DLD1 (cell line): ENCODE measurements at regions not wholly inside any gene's neighbourhood (a gene's known extent, or its start where the extent isn't known, plus 50 kb on each side); places are given as distances from the start of the nearest gene placed in this dataset.

ENCODE experiments used
- in situ Hi-C: cut with HindIII; loops from 2 replicates; pipeline ENCODE4 v1.10.0; 2017; ENCODE audit warnings: low sequenced_read_pairs

- in situ Hi-C loops: loop anchor here (5.0 kb wide), 2 partner anchors 83 to 188 kb away; no protein-coding TSS in a partner anchor
Measured at GRCh38 chr2:38509947-38510326, 92.8 kb downstream of the HNRNPLL start.

- in situ Hi-C loops: loop anchor here (5.0 kb wide), 2 partner anchors 82 to 187 kb away; no protein-coding TSS in a partner anchor
Measured at GRCh38 chr2:38509314-38509946, 93.3 kb downstream of the HNRNPLL start.

- in situ Hi-C loops: loop anchor here (5.0 kb wide), 2 partner anchors 81 to 186 kb away; no protein-coding TSS in a partner anchor
Measured at GRCh38 chr2:38508311-38509039, 94.3 kb downstream of the HNRNPLL start.

- in situ Hi-C loops: loop anchor here (5.0 kb wide), 2 partner anchors 80 to 185 kb away; no protein-coding TSS in a partner anchor
Measured at GRCh38 chr2:38507712-38508111, 95.0 kb downstream of the HNRNPLL start.

GRCh38 chr2:38505779-38506178 is 96.9 kb downstream of the HNRNPLL start:
- in situ Hi-C loops: loop anchor here (5.0 kb wide), 2 partner anchors 78 to 183 kb away; no protein-coding TSS in a partner anchor

GRCh38 chr2:38504169-38504568 is 98.6 kb downstream of the HNRNPLL start:
- in situ Hi-C loops: no loop called here

- in situ Hi-C loops: no loop called here
Measured at GRCh38 chr2:38502107-38502506, 100.6 kb downstream of the HNRNPLL start.

- in situ Hi-C loops: no loop called here
Measured at GRCh38 chr2:38500283-38500634, 102.5 kb downstream of the HNRNPLL start.

GRCh38 chr2:38499548-38500282 is 103.0 kb downstream of the HNRNPLL start:
- in situ Hi-C loops: no loop called here

GRCh38 chr2:38498045-38498481 is 104.7 kb downstream of the HNRNPLL start:
- in situ Hi-C loops: no loop called here

GRCh38 chr2:38497670-38498037 is 105.1 kb downstream of the HNRNPLL start:
- in situ Hi-C loops: no loop called here

- in situ Hi-C loops: no loop called here
Measured at GRCh38 chr2:38496927-38497669, 105.6 kb downstream of the HNRNPLL start.

GRCh38 chr2:38495880-38496279 is 106.8 kb downstream of the HNRNPLL start:
- in situ Hi-C loops: no loop called here

- in situ Hi-C loops: no loop called here
Measured at GRCh38 chr2:38494394-38494793, 108.3 kb downstream of the HNRNPLL start.

GRCh38 chr2:38492042-38492615 is 110.6 kb downstream of the HNRNPLL start:
- in situ Hi-C loops: no loop called here

GRCh38 chr2:38491436-38491835 is 111.3 kb downstream of the HNRNPLL start:
- in situ Hi-C loops: no loop called here

GRCh38 chr2:38489846-38490245 is 112.8 kb upstream of the ATL2 start:
- in situ Hi-C loops: no loop called here

- in situ Hi-C loops: no loop called here
Measured at GRCh38 chr2:38487852-38488251, 110.8 kb upstream of the ATL2 start.

- in situ Hi-C loops: no loop called here
Measured at GRCh38 chr2:38486213-38487026, 109.3 kb upstream of the ATL2 start.

- in situ Hi-C loops: no loop called here
Measured at GRCh38 chr2:38485734-38486133, 108.7 kb upstream of the ATL2 start.
